Lung (tissue), 11 donors: ENCODE measurements at regions not wholly inside any gene's neighbourhood (a gene's known extent, or its start where the extent isn't known, plus 50 kb on each side); places are given as distances from the start of the nearest gene placed in this dataset.

Source experiments
- ATAC-seq: fragments of 200-7000 bp; cut with Tn5 transposase; one replicate; pipeline ENCODE4 v1.9.1; 2020; ENCODE audit warnings: moderate number of reproducible peaks; ENCODE audit not compliant: insufficient read depth, low FRiP score
- DNase-seq, 3 donors: peaks; one replicate each; pipeline ENCODE4 v3.0.0-alpha.2; 2013 to 2017
- H3K27ac ChIP-seq, 2 donors: one replicate each; pipeline ENCODE4 v1.5.1; 2013; ENCODE audit warnings: mild to moderate bottlenecking in 2 of 2, moderate library complexity in 2 of 2, control low read depth in 1 of 2, inconsistent platforms in 1 of 2, low read depth in 1 of 2, low read length in 1 of 2
- H3K27me3 ChIP-seq, 3 donors: one replicate each; pipeline ENCODE4 v1.5.1; 2013; ENCODE audit warnings: low read length in 2 of 3; ENCODE audit not compliant: control insufficient read depth in 3 of 3, insufficient read depth in 3 of 3
- H3K36me3 ChIP-seq, 4 donors: one replicate each; pipeline ENCODE4 v1.5.1; 2013; ENCODE audit warnings: low read length in 4 of 4, mild to moderate bottlenecking in 1 of 4, moderate library complexity in 1 of 4; ENCODE audit not compliant: control insufficient read depth in 4 of 4, insufficient read depth in 4 of 4
- H3K4me1 ChIP-seq, 5 donors: one replicate each; pipeline ENCODE4 v1.5.1; 2013; ENCODE audit warnings: low read length in 5 of 5, mild to moderate bottlenecking in 2 of 5, moderate library complexity in 1 of 5; ENCODE audit not compliant: control insufficient read depth in 5 of 5, insufficient read depth in 5 of 5
- H3K4me3 ChIP-seq: one replicate; pipeline ENCODE4 v1.5.1; 2013; ENCODE audit warnings: mild to moderate bottlenecking, control low read depth, moderate library complexity
- H3K9ac ChIP-seq, 2 donors: one replicate each; pipeline ENCODE4 v1.5.1; 2013; ENCODE audit warnings: low read length in 2 of 2, control low read depth in 1 of 2; ENCODE audit not compliant: insufficient read depth in 1 of 2
- H3K9me3 ChIP-seq, 4 donors: one replicate each; pipeline ENCODE4 v1.5.1; 2013; ENCODE audit warnings: low read length in 3 of 4, mild to moderate bottlenecking in 1 of 4, moderate library complexity in 1 of 4; ENCODE audit not compliant: control insufficient read depth in 4 of 4, insufficient read depth in 3 of 4
- WGBS, 2 donors: extraction: QIAGEN DNeasy Blood & Tissue Kit; methylation state at CpG; one replicate each; pipeline ENCODE4 v1.1.7; 2013; 5-methylcytosine and 5-hydroxymethylcytosine counted together
- TF ChIP-seq, protein P1 (sequence below): IDR thresholded peaks from 2 replicates; pipeline ENCODE4 v1.5.1; 2012; ENCODE audit warnings: mild to moderate bottlenecking; ENCODE audit errors: control extremely low read depth, extremely low read depth
- donor health status: control.
- donor health status: control.
- donor health status: Bipolar disorder and iron deficiency.
- donor health status: healthy.
- donor health status: DM: yes; HTN: yes; CAD: no.

DNA sequence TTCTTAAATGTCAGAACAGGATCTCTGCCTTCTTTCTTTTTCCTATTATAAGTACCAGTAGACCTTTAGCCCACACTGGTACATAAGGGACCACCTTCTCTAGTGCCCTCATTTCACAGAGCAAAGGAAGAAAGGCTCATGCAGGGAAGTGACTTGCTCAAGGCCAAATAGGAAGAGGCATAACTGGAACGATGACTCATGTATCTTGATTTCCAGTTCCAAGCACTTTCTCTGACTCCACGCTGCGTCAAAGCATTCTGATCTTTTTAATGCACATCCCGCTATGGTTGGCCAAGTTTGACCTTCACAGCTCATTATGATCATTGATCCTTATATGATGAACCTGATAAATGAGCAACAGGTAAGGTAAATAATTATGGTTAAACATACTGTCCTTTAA, 542.0 kb downstream of the GBA3 start:
- WGBS, 2 donors, result 76 to 88% methylated on average over 4 of the region's 4 CpGs

DNA sequence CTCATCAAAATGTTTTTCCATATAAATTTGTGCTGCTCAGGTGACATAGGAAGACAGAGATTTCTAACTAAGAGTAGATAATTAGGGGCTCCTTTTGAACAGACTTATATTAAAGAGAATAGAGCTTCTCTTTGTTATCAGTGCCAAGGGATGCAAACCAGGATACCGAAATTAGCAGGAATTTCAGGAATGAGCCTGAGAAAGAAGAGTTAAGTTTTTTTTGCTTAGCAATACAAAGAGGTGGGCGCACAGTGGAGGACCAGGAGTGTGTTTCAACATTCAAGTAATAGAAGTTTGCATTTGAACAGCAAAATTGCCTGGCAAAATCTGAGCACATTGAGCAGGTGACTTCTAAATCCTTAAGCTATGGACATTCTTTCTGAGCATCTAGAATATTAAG, 541.3 kb downstream of the GBA3 start:
- TF ChIP-seq, protein P1, sequence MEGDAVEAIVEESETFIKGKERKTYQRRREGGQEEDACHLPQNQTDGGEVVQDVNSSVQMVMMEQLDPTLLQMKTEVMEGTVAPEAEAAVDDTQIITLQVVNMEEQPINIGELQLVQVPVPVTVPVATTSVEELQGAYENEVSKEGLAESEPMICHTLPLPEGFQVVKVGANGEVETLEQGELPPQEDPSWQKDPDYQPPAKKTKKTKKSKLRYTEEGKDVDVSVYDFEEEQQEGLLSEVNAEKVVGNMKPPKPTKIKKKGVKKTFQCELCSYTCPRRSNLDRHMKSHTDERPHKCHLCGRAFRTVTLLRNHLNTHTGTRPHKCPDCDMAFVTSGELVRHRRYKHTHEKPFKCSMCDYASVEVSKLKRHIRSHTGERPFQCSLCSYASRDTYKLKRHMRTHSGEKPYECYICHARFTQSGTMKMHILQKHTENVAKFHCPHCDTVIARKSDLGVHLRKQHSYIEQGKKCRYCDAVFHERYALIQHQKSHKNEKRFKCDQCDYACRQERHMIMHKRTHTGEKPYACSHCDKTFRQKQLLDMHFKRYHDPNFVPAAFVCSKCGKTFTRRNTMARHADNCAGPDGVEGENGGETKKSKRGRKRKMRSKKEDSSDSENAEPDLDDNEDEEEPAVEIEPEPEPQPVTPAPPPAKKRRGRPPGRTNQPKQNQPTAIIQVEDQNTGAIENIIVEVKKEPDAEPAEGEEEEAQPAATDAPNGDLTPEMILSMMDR, result no peak
- ATAC-seq, result no peak
- no peak for DNase-seq

More for the DNA sequence above, 542.0 kb downstream of the GBA3 start:
- H3K36me3 ChIP-seq, result no peaks in the 10 kb centered on the region
- no peaks in the 10 kb centered on the region for H3K27me3 ChIP-seq
- H3K4me1 ChIP-seq, result peaks cover 0 to 10% (median 0%) of the 10 kb centered on the region in 5 donors
- no peak overlapping the region for H3K4me3 ChIP-seq
- TF ChIP-seq, protein P1, result no peak
- H3K9ac ChIP-seq, result no peak overlapping the region
- DNase-seq (no peak), ATAC-seq (no peak)
- no peak overlapping the region for H3K27ac ChIP-seq
- no peaks in the 10 kb centered on the region for H3K9me3 ChIP-seq

GRCh38 chr4:23233596-23233995, 540.9 kb downstream of the GBA3 start:
- no peaks in the 10 kb centered on the region for H3K36me3 ChIP-seq
- no peaks in the 10 kb centered on the region for H3K27me3 ChIP-seq
- H3K9me3 ChIP-seq, result no peaks in the 10 kb centered on the region
- no peak overlapping the region for H3K27ac ChIP-seq
- 89 to 90% methylated on average over 1 of the region's 1 CpG for WGBS, 2 donors
- ATAC-seq (no peak), DNase-seq (no peak)
- H3K4me3 ChIP-seq, result no peak overlapping the region
- no peak overlapping the region for H3K9ac ChIP-seq
- TF ChIP-seq, protein P1, result no peak
- peaks cover 0 to 10% (median 0%) of the 10 kb centered on the region in 5 donors for H3K4me1 ChIP-seq

More for the DNA sequence above, 541.3 kb downstream of the GBA3 start:
- peaks cover 0 to 10% (median 0%) of the 10 kb centered on the region in 5 donors for H3K4me1 ChIP-seq
- H3K4me3 ChIP-seq, result no peak overlapping the region
- H3K27ac ChIP-seq, result no peak overlapping the region
- no peaks in the 10 kb centered on the region for H3K27me3 ChIP-seq
- no peak overlapping the region for H3K9ac ChIP-seq
- H3K9me3 ChIP-seq, result no peaks in the 10 kb centered on the region
- H3K36me3 ChIP-seq, result no peaks in the 10 kb centered on the region
- 76 to 81% methylated on average over 2 of the region's 2 CpGs for WGBS, 2 donors

GRCh38 chr4:23232987-23233386, 540.2 kb downstream of the GBA3 start:
- H3K4me1 ChIP-seq, result peaks cover 0 to 10% (median 0%) of the 10 kb centered on the region in 5 donors
- ATAC-seq, result no peak
- H3K27ac ChIP-seq, result no peak overlapping the region
- no peaks in the 10 kb centered on the region for H3K36me3 ChIP-seq
- H3K9me3 ChIP-seq, result no peaks in the 10 kb centered on the region
- H3K9ac ChIP-seq, result no peak overlapping the region
- no peak for DNase-seq
- 82 to 95% methylated on average over 2 of the region's 2 CpGs for WGBS, 2 donors
- no peaks in the 10 kb centered on the region for H3K27me3 ChIP-seq
- H3K4me3 ChIP-seq, result no peak overlapping the region
- TF ChIP-seq, protein P1, result no peak
